WTC11 (cell line): ENCODE measurements at regions not wholly inside any gene's neighbourhood (a gene's known extent, or its start where the extent isn't known, plus 50 kb on each side); places are given as distances from the start of the nearest gene placed in this dataset.

Experiments
- ATAC-seq: fragments of 200-7000 bp; cut with Tn5 transposase; 2 replicates; pipeline ENCODE4 v1.10.0; 2021; ENCODE audit warnings: mild to moderate bottlenecking, moderate library complexity
- CTCF ChIA-PET: fragments of 300-600 bp; sonication (Branson Sonifier 250); formaldehyde crosslinking; loops from one replicate; lab custom pipeline; 2021; ENCODE audit warnings: antibody characterized with exemption; lab: Charles Lee
- POLR2A ChIA-PET: fragments of 350-600 bp; sonication (Branson Sonifier 250); formaldehyde crosslinking; loops from one replicate; lab custom pipeline; 2021; ENCODE audit warnings: antibody characterized with exemption; lab: Charles Lee
- DNase-seq: peaks from one replicate; pipeline ENCODE4 v3.0.0; 2021; ENCODE audit warnings: low spot score
- H3K27ac Mint-ChIP-seq: 2 replicates; pipeline ENCODE4 v1.8.0; 2021; ENCODE audit warnings: mixed read lengths
- H3K27me3 Mint-ChIP-seq: 2 replicates; pipeline ENCODE4 v1.8.0; 2021; ENCODE audit warnings: low read depth, mild to moderate bottlenecking, moderate library complexity, mixed read lengths
- H3K36me3 Mint-ChIP-seq: 2 replicates; pipeline ENCODE4 v1.8.0; 2021; ENCODE audit warnings: mixed read lengths
- H3K4me1 Mint-ChIP-seq: 2 replicates; pipeline ENCODE4 v1.8.0; 2022; ENCODE audit warnings: mixed read lengths
- H3K4me3 Mint-ChIP-seq: 2 replicates; pipeline ENCODE4 v1.8.0; 2021; ENCODE audit warnings: mild to moderate bottlenecking, moderate library complexity, mixed read lengths
- H3K9me3 Mint-ChIP-seq: 2 replicates; pipeline ENCODE4 v1.8.0; 2021; ENCODE audit warnings: mixed read lengths
- ATF6 ChIP-seq: sonication (generic); formaldehyde crosslinking; IDR thresholded peaks from 2 replicates; pipeline ENCODE4 v1.8.1; 2023; ENCODE audit warnings: mild to moderate bottlenecking, missing genetic modification reagents
- E2F1 ChIP-seq: sonication (generic); formaldehyde crosslinking; IDR thresholded peaks from 2 replicates; pipeline ENCODE4 v1.8.0; 2022; ENCODE audit warnings: mild to moderate bottlenecking, missing genetic modification reagents
- ERG ChIP-seq: fragments of 250-450 bp; sonication (Bioruptor Pico); IDR thresholded peaks from 2 replicates; pipeline ENCODE4 v1.8.0; 2021; ENCODE audit warnings: mild to moderate bottlenecking
- ETV6 ChIP-seq: sonication (generic); formaldehyde crosslinking; IDR thresholded peaks from 2 replicates; pipeline ENCODE4 v1.8.1; 2022; ENCODE audit warnings: mild to moderate bottlenecking, missing genetic modification reagents
- FOXJ3 ChIP-seq: sonication (generic); formaldehyde crosslinking; IDR thresholded peaks from 2 replicates; pipeline ENCODE4 v1.9.0; 2021; ENCODE audit warnings: missing genetic modification reagents, mild to moderate bottlenecking, borderline replicate concordance
- FOXP4 ChIP-seq: sonication (generic); formaldehyde crosslinking; IDR thresholded peaks from 2 replicates; pipeline ENCODE4 v1.8.0; 2022; ENCODE audit warnings: mild to moderate bottlenecking, missing genetic modification reagents
- GRHL2 ChIP-seq: fragments of 250-450 bp; sonication (Bioruptor Pico); IDR thresholded peaks from 2 replicates; pipeline ENCODE4 v1.8.0; 2022; ENCODE audit warnings: mild to moderate bottlenecking, moderate library complexity; ENCODE audit not compliant: insufficient replicate concordance, severe bottlenecking
- IRF1 ChIP-seq: sonication (generic); formaldehyde crosslinking; IDR thresholded peaks from 2 replicates; pipeline ENCODE4 v1.8.0; 2023; ENCODE audit warnings: missing genetic modification reagents
- IRF2 ChIP-seq: sonication (generic); formaldehyde crosslinking; IDR thresholded peaks from 2 replicates; pipeline ENCODE4 v1.8.0; 2022; ENCODE audit warnings: low read depth, missing genetic modification reagents, borderline replicate concordance
- NR3C1 ChIP-seq: sonication (generic); formaldehyde crosslinking; conservative IDR thresholded peaks from 2 replicates; pipeline ENCODE4 v1.8.1; 2023; ENCODE audit warnings: low read depth, mild to moderate bottlenecking, missing genetic modification reagents
- OVOL2 ChIP-seq: fragments of 250-450 bp; sonication (Bioruptor Pico); IDR thresholded peaks from 2 replicates; pipeline ENCODE4 v1.9.0; 2021; ENCODE audit warnings: mild to moderate bottlenecking, borderline replicate concordance
- PREB ChIP-seq: sonication (generic); formaldehyde crosslinking; IDR thresholded peaks from 2 replicates; pipeline ENCODE4 v1.8.1; 2022; ENCODE audit warnings: mild to moderate bottlenecking, missing genetic modification reagents, moderate library complexity, borderline replicate concordance
- SMAD3 ChIP-seq: sonication (generic); formaldehyde crosslinking; IDR thresholded peaks from 2 replicates; pipeline ENCODE4 v1.8.0; 2022; ENCODE audit warnings: missing genetic modification reagents, mild to moderate bottlenecking, borderline replicate concordance
- TCF7 ChIP-seq: sonication (generic); formaldehyde crosslinking; IDR thresholded peaks from 2 replicates; pipeline ENCODE4 v1.8.0; 2022; ENCODE audit warnings: mild to moderate bottlenecking, low read depth, missing genetic modification reagents, moderate library complexity
- ZMAT4 ChIP-seq: fragments of 250-450 bp; sonication (Bioruptor Pico); IDR thresholded peaks from 2 replicates; pipeline ENCODE4 v1.9.0; 2021; ENCODE audit warnings: mild to moderate bottlenecking
- ZNF263 ChIP-seq: sonication (generic); formaldehyde crosslinking; IDR thresholded peaks from 2 replicates; pipeline ENCODE4 v1.8.1; 2022; ENCODE audit warnings: low read depth, mild to moderate bottlenecking, moderate library complexity, missing genetic modification reagents
- ZNF317 ChIP-seq: sonication (generic); formaldehyde crosslinking; IDR thresholded peaks from 2 replicates; pipeline ENCODE4 v1.8.1; 2023; ENCODE audit warnings: low read depth, mild to moderate bottlenecking, moderate library complexity, missing genetic modification reagents, borderline replicate concordance

- TF ChIP-seq ZMAT4 (CRISPR knock-in tag), result no peak
- TF ChIP-seq FOXP4, result no peak
- TF ChIP-seq, all 79 proteins: peak for 0
Measured at GRCh38 chr6:166718516-166718915, 91.5 kb upstream of the RPS6KA2 start (continued).

- peaks cover 6% of the 10 kb centered on the region for H3K4me1 Mint-ChIP-seq
- POLR2A ChIA-PET, result no interaction called here
- DNase-seq (no peak), ATAC-seq (no peak)
- no peaks in the 10 kb centered on the region for H3K36me3 Mint-ChIP-seq
- no peak overlapping the region for H3K4me3 Mint-ChIP-seq
- no peaks in the 10 kb centered on the region for H3K9me3 Mint-ChIP-seq
- H3K27ac Mint-ChIP-seq, result no peak overlapping the region; the same call in 1 of the 2 replicates
- TF ChIP-seq FOXJ3 (CRISPR knock-in tag) (no peak), TCF7 (CRISPR knock-in tag) (no peak), IRF1 (CRISPR knock-in tag) (no peak), IRF2 (CRISPR knock-in tag) (no peak), SMAD3 (CRISPR knock-in tag) (no peak), ATF6 (CRISPR knock-in tag) (no peak), PREB (CRISPR knock-in tag) (no peak), E2F1 (no peak), ERG (CRISPR knock-in tag) (no peak), FOXP4 (no peak), ETV6 (CRISPR knock-in tag) (no peak), GRHL2 (CRISPR knock-in tag) (no peak), NR3C1 (CRISPR knock-in tag) (no peak), ZNF317 (no peak), ZNF263 (CRISPR knock-in tag) (no peak), OVOL2 (CRISPR knock-in tag) (no peak)
- TF ChIP-seq, all 79 proteins: peak for 0
- H3K27me3 Mint-ChIP-seq, result no peaks in the 10 kb centered on the region; the same call in 1 of the 2 replicates
- CTCF ChIA-PET, result interaction anchor here (1.7 kb wide), 1 partner anchor 10 kb away, joined by 6 read pairs; no protein-coding TSS in a partner anchor
Measured at GRCh38 chr6:166716910-166717617, 90.0 kb upstream of the RPS6KA2 start.
